ENCODE measurements at regions not wholly inside any gene's neighbourhood (a gene's known extent, or its start where the extent isn't known, plus 50 kb on each side); places are given as distances from the start of the nearest gene placed in this dataset.

DNA sequence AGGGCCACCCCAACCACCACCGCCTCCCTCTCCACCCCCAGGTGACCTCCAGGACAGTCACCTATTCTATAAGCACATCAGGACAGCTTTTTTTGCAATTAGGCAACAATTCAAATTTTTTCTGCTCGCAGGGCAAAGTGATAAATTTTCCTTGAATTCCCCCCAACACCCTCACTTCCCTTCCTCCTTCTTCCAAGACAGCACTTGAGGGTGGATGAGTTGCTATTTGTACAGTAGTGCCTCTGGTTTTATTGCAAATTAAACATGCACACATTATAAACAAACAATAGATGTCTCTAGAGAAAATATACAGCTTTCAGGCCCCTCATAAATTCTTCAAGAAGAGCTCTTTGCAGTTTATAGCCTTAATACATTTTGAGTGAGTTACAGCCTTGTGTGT lies 80.9 kb upstream of the USP47 start:
- TF ChIP-seq, protein P1, sequence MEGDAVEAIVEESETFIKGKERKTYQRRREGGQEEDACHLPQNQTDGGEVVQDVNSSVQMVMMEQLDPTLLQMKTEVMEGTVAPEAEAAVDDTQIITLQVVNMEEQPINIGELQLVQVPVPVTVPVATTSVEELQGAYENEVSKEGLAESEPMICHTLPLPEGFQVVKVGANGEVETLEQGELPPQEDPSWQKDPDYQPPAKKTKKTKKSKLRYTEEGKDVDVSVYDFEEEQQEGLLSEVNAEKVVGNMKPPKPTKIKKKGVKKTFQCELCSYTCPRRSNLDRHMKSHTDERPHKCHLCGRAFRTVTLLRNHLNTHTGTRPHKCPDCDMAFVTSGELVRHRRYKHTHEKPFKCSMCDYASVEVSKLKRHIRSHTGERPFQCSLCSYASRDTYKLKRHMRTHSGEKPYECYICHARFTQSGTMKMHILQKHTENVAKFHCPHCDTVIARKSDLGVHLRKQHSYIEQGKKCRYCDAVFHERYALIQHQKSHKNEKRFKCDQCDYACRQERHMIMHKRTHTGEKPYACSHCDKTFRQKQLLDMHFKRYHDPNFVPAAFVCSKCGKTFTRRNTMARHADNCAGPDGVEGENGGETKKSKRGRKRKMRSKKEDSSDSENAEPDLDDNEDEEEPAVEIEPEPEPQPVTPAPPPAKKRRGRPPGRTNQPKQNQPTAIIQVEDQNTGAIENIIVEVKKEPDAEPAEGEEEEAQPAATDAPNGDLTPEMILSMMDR (IDR thresholded peaks at IDR 0.05 in 8 of 11, conservative IDR thresholded peaks at IDR 0.05 in 3 of 11) = no peak
- no peak for TF ChIP-seq POLR2A (IDR thresholded peaks at IDR 0.05)
